Middle frontal gyrus (tissue), 1 donor: ENCODE measurements at regions not wholly inside any gene's neighbourhood (a gene's known extent, or its start where the extent isn't known, plus 50 kb on each side); places are given as distances from the start of the nearest gene placed in this dataset.
"Not testable (repeated sequence)": the region's sequence is repeated elsewhere in the genome, so short reads cannot be mapped to it uniquely, and the experiment has no call there.

Experiments used
- DNase-seq: peaks from one replicate; pipeline ENCODE4 v3.0.0-alpha.2; 2015; ENCODE audit warnings: low spot score; ENCODE audit errors: extremely low spot score

DNA sequence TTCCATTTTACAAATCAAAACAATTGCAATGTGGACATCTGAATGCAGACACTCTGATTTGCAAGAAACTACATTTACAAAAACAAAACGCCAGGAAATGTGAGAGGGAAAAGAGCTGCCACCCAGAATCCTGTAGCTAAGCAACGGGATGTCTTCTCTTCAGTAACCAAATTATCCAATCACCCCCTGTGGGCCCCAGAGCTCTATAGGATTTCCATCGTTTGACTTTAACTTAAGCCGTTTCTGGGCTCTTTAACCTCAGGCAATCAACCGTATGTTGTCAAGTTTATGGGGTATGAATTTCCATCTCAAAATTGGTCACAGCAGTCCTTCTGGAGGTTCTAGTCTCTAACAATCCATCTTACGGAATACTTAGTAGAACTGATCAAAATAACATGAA is 240.5 kb downstream of the ETV1 start:
- DNase-seq = no peak

DNA sequence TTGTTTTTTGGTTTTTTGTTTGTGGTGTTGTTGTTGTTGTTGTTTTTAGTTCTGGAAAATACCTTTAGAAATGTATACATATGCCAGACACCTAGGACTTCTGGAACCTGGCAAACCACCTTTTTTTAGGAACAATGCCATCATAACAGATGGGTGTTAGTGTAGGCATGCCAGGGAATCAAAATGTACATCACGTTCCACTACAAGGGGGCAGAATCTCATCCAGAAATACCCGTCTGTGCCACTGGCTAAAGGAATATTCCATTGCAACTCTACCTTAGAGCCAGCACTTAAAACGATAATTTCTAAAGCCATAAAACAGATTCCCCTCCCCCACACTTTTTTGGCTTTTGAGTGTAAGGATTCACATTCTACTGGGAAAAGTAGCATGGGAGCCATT is 239.8 kb downstream of the ETV1 start:
- no peak for DNase-seq

DNA sequence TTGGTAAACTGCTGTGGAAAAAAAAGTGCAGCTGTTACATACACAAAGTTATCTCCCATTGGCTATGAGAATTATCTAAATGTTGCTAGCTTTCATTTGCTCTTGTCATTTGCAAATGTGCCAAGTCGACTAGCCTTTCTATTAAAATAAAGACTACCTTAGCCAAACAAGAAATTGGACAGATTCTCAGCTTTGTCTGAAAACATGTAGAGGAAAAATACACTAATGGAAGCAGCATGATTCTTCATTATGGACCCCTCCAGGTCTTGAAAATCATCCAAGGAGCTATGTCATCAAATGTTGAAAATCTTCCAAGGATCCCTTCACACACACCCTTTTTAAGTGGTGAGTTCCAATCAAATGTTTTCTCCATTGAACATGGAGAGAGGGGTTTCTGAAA is 237.7 kb downstream of the ETV1 start:
- DNase-seq = no peak

DNA sequence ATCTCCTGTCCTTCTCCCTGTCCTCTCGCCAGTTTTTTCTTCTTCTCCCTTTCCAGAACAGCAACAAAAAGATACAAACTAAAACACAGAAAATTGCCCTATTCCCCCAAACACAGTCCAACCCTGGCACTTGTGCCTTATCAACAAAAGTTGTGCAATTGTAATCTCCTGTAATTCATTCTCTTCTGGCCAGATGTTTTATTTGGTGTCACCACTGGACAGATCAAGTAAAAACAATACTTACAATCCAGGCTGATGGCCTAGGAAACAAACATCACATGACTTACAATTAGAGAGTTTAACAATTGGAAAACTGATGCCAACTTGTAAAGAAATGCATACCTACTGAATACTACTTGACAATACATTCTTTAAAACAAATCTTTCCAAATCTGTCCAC is 231.6 kb downstream of the ETV1 start:
- DNase-seq = no peak

DNA sequence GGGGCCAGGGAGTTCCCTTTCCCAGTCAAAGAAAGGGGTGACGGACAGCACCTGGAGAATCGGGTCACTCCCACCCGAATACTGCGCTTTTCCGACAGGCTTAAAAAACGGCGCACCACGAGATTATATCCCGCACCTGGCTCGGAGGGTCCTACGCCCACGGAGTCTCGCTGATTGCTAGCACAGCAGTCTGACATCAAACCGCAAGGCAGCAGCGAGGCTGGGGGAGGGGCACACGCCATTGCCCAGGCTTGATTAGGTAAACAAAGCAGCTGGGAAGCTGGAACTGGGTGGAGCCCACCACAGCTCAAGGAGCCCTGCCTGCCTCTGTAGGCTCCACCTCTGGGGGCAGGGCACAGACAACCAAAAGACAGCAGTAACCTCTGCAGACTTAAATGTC is 223.6 kb downstream of the ETV1 start:
- DNase-seq = not testable (repeated sequence)

DNA sequence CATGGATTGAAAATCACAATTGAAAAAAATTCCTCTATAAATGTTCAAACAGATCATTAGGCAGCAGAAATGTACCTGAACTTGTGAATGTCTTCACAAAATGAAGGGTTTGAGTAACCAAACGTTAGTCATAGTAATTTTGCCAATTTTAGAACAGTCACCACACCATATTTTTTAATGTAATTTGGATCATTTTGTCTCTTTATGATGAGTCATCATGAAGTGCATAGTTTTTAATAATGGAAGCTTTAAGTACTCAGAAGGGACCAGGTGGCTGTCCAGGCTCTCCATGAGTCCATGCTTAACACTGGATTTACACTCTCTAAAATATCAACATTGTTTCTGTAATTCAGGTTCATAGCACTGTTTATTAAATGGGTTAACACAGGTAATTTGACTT is 219.2 kb downstream of the ETV1 start:
- no peak for DNase-seq

DNA sequence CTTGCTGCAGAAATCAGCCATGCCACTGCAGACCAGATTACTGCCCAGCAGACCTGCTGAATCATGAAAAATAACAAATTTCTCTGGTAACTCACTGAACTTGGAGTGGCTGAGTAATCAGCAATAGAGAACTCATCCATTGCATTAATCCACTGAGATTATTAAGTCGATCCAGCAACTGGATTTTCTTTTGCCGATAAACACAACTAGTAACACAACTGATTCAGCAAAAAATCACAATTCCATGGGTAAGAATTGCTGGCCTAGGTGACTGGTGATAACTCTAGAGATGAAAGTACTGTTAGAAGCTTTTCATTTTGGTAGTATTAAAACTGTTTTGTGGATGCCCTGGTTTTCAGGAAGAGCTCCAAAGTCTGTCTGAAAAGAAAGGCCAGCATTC is 214.5 kb downstream of the ETV1 start:
- no peak for DNase-seq

DNA sequence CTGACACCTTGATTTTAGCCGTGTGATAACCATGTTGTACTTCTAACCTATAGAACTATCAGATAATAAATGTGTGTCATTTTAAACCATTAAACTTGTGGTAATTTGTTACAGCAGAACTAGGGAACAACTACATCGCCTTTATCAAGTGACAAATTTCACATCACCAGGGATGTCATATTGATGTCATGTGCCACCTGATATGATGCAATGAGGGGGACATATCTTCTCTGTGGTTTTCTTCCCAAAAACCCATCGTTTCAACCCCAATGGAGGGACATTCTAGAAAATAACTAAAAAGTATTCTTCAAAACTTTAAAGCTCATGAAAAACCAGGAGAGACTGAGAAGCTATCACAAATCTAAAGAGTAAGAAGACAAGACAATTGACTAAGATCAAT is 212.2 kb downstream of the ETV1 start:
- DNase-seq = no peak

DNA sequence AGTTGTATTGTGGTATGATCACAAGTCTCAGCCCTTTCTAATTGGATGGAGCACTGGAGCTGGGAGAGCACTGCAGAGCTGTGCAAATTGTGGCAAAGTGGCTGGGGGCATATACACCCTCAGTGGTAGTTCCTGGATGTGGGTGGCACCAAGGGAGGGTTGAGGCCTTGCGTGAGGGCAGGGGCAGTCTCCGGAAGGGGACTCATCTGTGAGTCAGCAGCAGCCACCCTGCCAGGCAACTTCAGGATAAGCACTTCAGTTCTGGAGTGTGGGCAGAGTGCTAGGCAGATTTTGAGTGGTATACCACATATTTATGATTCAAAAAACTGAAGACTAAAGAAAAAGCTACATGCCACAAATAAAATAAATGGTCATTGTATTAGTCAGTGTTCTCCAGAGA is 210.5 kb downstream of the ETV1 start:
- no peak for DNase-seq

DNA sequence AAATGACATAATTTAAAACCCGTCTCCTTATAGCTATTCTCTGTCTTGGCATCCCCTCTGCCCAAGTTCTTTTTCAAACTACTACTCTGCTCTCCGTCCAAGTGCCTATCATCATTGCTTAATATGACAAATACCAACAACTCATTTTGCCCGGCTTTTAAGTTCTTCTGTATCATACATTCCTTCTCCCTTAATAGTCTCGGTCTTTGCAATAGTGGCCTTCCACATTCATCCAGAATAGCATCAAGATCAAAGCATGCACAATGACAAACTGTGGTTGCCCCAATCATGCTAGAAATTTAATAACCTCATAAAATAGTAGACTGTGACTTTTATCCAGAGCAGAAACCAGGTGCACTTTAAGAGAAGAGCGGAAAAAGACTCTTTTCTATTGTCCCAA is 198.9 kb downstream of the ETV1 start:
- no peak for DNase-seq

DNA sequence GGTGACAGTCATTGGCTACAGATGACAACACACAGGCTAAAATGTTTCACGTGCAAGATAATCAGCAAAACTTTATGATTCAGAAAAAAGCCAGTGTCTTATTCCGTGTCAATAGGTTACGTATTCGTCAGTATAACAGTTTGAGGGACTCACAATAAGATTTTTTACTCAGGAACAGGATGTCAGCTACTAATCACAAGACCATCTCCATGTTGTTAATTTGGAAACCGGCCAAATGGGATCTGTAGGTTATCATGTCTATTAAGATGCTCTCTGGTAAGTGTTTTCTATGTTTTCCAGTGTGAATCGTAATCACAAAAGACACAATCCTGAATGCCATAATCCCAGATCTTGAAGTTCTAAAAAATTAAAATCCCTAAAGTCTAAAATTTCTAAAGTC is 197.3 kb downstream of the ETV1 start:
- DNase-seq = no peak

DNA sequence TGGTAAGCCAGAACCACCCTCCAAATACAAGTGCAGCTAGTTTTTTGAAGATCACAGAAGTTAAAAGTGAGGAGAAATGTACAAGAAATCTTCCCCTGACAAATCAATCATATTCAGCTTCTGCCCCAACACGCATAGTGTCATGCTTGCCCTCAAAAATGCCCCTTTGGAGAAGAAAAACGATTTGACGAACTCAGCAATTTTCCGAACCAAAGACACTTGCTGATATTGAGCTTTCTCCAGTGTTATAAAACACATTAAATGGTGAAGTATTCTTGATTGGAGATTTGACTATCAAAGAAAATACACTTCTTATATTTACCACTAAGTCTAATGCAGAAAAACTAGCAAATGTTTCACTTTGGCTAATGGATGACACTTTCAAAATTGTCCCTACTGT is 195.5 kb downstream of the ETV1 start:
- DNase-seq = no peak

DNA sequence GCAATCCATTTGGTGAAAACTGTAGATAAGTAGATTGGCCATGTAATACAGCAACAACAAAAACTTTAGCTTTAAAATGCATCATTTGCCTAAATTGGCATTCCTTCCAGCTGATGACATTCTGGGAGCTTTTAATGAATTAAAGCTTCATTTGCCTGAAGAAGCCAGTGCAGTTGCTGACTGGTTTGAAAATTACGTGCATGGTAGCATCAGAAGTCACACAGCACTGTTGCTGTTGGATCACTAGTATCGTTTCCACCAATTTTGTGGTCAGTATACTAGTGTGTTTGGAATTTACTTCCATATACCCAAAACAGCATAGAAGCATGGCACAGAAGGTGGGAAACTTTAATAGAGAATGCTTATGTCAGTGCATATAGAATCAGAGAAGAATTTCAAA is 194.9 kb downstream of the ETV1 start:
- no peak for DNase-seq

DNA sequence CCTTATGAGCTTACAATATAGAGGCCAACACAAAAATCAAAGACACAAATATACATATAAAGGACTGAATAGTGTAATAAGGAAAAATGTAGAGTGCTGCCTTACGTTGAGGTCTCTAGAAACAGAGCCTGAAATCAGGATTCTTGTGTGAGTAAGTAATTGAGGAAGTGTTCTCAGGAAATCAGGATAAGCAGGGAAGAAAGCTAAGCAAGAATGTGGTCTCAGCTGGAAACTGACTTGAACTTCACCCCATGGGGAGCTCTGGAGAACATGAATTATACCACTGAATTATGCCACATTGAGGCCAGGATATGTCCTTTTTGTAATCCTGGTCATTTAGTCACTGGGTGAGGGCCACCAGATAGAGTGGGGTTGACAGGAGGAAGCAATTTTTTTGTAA is 191.9 kb downstream of the ETV1 start:
- DNase-seq = no peak

DNA sequence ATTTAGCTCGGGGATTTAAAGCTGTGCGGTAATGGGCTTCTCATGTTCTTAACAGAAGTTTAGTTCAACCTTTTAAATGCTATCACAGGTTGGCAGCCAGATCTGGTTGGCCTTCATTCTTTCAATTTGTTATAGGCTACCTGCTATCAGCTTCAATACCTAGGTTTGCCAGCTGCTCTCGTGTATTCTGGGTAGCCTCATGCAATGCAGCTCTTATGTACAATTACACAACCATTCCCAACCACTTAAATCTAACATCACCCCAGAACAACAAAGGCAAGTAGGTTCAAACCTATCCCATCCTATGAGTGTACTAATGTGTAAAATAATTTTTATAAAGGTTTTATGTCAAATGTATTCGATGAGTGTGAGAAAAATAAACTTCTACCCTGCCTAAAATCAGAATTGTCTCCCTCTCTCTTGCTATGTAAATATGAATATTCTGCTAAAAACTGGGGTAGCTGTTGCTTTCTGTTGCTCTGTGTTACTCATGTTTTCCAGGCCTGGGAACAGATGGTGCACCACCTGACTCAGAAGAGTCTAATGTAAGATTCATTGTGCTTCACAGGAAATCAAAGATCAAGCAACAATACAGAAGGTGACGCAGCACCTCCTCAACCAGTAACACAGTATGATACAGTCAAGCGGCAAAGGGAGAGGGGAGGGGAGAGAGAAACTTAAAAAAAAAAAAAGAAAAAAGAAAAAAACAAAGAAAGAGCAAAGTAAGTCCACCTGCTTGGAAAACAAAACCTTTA is 188.6 kb downstream of the ETV1 start:
- no peak for DNase-seq

DNA sequence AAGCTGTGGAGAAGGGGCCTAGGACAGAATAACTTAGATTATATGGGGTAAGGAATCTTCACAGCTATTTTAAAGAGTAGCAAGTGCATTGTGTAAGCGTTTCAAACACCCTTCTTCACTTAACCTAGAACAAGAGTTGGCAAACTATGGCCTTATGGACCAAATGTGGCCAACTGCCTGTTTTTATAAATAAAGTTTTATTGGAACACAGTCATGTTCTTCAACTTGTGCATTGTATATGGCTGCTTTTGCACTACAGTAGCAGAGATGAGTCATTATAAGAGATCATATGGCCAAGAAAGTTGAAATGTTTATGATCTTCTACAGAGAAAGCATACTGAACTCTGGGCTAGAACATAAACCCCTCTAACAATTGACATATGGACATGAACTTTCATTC is 187.8 kb downstream of the ETV1 start:
- no peak for DNase-seq

DNA sequence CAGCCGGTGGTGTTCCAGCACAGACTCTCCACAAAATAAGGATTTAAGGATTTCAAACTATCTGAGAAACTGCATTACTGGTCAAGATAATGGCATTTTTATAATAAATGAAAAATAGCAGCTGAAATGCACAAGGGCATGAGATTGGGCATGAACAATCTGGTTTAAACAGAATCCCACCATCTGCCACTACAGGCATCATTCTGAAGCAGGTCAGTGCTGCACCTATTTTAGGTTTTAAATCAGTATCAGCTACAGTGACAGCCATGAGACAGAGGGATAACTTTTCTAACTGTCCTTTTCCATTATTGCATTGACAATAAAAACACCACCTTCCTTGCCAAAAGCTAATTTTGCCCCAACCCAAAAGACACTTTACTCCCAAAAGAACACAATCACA is 186.8 kb downstream of the ETV1 start:
- no peak for DNase-seq

DNA sequence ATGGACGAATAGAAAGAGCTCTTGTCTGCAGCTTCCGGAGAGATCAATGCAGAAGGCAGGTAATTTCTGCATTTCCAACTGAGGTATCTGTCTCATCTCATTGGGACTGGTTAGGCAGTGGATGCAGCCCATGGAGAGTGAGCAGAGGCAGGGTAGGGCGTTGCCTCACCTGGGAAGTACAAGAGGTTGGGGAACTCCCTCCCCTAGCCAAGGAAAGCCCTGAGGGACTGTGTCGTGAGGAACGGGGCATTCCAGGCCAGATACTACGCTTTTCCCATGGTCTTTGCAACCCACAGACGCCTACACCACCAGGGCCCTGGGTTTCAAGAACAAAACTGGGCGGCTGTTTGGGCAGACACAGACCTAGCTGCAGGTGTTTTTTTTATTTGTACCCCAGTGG is 186.3 kb downstream of the ETV1 start:
- no peak for DNase-seq

DNA sequence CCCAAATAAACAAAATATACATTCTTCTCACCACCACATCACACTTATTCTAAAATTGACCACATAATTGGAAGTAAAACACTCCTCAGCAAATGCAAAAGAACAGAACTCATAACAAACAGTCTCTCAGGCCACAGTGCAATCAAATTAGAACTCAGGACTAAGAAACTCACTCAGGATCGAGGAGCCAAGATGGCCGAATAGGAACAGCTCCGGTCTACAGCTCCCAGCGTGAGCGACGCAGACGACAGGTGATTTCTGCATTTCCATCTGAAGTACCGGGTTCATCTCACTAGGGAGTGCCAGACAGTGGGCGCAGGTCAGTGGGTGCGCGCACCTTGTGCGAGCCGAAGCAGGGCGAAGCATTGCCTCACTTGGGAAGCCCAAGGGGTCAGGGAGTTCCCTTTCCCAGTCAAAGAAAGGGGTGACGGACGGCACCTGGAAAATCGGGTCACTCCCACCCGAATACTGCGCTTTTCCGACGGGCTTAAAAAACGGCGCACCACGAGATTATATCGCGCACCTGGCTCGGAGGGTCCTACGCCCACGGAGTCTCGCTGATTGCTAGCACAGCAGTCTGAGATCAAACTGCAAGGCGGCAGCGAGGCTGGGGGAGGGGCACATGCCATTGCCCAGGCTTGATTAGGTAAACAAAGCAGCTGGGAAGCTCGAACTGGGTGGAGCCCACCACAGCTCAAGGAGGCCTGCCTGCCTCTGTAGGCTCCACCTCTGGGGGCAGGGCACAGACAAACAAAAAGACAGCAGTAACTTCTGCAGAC is 183.2 kb downstream of the ETV1 start:
- not testable (repeated sequence) for DNase-seq

DNA sequence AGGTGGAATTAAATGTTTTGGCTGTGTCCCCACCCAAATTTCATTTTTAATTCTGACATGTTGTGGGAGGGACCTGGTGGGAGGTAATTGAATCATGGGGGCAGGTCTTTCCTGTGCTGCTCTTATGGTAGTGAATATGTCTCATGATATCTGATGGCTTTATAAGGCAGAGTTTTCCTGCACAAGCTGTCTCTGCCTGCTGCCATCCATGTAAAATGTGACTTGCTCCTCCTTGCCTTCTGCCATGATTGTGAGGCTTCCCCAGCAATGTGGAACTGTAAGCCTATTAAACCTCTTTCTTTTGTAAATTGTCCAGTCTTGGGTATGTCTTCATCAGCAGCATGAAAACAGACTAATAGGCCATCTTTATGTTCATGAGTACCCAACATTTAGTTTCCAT is 172.2 kb downstream of the ETV1 start:
- DNase-seq = not testable (repeated sequence)

DNA sequence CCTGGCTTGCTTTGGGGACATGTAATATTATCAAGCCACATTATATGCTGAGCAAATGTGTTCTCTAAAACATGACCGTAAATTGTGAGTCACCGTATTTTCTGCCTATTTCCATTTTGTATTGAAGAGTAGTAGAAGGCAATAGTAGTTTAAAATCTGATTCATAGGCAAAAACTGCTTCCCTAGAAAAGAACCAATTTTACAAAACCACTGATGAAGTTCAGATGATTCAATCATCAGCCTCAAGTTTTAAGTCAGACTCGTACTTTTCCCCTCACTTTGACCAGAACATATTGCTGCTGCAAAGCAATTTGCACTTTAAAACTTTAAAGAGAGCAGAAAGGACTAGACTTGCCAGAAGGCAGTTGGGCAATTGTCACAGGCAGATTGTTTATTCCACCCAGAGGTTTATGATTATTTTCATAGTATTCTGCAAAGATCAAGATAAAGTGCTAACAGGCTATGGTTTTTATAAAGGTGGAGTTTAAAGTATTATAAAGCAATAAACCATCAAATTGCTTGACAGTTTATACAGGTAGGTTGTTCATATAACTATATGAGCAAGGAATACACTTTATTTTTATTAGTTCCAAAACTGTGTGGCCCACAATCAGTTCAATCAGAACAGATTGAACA is 168.2 kb downstream of the ETV1 start:
- DNase-seq = no peak

DNA sequence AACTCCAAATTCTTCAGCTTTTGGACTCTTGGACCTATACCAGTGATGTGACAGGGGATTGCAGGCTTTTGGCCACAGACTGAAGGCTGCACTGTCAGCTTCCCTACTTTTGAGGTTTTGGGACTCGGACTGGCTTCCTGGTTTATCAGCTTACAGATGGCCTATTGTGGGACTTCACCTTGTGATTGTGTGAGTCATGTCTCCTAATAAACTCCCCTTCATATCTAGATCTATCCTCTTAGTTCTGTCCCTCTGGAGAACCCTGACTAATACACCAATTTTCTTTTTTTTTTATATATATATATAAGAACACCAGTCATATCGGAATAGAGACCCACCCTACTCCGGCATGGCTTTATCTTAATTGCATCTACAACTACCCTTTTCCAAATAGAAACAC is 166.8 kb downstream of the ETV1 start:
- no peak for DNase-seq

DNA sequence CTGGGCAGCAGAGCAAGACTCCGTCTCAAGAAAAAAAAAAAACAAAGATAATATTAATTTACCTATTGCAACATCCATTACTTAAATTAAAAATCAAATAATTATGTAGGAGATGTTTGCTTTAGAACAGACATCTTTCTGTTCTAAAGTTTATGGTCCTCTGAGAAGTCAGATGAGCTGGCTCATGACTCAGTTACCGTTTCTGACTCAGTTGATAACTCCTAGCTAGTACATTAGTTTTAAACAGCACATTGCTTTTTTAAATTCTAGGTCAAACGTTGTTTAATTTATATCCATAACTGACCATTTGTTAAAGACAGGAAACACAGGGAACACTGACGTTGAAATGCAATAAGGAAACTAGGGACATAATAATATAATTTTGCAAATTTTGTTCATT is 162.7 kb downstream of the ETV1 start:
- no peak for DNase-seq
